GM18868 (cell line): ENCODE measurements at regions not wholly inside any gene's neighbourhood (a gene's known extent, or its start where the extent isn't known, plus 50 kb on each side); places are given as distances from the start of the nearest gene placed in this dataset.
"Not testable (repeated sequence)": the region's sequence is repeated elsewhere in the genome, so short reads cannot be mapped to it uniquely, and the experiment has no call there.

Experiments used
- ATAC-seq: cut with Tn5 transposase; IDR thresholded peaks from one replicate; pipeline ENCODE4 v1.9.1; 2021; ENCODE audit warnings: mild to moderate bottlenecking, moderate library complexity; ENCODE audit not compliant: unreplicated experiment

DNA sequence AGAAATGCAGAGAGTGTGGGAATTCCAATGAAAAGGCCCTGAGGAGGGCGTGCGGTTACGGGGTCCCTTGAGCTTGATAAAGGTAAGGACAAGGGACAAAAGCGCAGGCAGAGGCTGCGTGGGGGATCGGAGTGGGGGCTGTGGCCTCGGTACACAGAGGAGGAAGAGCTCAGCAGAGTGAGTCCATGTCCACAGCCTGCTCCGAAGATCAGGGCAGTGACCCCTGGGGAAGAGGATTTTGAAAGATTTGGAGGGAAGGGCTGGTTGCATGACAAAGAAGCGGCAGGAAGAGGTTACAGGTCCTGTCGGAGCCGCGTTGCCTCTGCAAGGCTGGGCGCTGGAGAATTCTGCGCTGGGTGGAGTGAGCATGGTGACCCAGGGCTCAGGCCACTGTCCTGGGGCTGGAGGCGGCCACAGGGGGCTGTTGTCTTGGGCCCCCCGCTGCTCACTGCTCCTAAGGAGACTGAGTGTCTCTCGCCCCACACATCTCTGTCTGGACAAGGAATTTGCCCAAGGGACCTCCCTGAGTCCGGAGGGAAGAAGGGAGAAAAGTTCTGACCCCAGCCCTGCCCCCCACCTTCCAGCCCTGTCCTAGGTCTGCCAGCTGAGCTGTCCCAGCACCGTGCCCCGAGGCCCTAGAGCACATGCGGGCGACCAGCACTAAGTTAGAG lies 69.8 kb upstream of the INSIG1 start:
- no peak for ATAC-seq

DNA sequence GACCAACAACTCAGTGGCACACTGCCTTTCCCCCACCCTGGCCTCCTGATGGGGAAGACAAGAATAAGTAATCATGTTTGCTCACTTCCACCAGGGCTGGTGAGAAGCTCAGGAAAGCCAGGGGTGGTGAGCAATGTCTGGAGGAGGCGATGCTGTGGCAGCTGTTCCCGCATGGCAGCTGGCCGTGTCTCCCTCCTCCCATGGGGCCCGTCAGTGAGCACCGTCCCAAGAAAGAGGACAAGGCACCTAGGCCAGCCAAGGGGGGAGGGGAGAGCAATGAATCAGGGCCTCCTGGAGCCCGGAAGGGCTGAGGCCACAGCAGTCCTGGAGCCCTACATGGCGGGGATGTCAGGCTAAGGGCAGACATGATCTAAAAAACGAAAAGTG lies 69.2 kb upstream of the INSIG1 start:
- ATAC-seq = no peak

DNA sequence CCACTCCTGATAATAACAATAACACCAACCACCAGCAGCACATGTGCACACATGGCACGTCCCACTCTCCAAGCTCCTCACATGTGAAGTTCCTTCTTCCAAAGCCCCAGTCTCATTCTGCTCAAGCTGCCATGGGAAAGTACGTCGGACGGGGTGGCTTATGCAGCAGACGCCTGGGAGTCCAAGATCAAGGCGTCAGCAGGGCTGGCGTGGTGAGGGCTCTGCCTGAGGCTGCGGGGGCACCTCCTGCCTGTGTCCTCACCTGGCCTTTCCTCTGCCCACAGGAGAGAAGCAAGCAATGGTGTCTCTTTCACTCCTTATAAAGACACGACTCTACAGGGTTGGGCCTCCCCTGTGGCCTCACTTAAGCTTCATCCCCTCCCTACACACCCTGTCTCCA lies 68.8 kb upstream of the INSIG1 start:
- no peak for ATAC-seq

DNA sequence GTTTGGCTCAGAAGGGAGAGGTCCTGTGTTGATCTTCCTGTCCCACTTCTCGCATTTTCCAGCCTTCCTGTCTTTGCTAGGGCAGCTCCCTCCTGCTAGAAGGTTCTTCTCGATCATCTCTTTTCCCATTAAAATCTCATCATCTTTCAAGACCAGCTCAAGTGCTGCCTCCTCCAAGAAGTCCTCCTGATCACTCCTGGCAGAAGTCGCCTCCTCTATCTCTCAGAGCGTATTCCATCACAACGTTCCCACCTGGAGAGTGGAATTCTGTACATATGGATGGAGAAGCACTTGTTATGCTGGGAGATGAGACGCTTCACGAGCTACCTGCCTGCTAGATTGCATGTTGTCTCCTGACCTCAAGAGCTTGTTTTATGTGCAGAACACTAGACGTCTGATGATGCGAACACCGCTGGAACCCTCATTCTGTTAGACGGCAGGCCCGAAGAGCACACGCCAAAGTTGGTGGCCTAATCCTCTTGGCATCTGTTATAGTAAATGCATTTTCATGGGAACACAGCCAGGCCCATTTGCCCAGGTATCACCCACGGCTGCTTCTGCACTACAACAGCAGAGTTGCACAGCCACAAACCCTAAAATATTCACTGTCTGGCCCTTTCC lies 68.0 kb upstream of the INSIG1 start:
- no peak for ATAC-seq

- no peak for ATAC-seq
Observed at GRCh38 chr7:155230169-155230593, 67.5 kb upstream of the INSIG1 start.

GRCh38 chr7:155231241-155231800 lies 66.4 kb upstream of the INSIG1 start:
- no peak for ATAC-seq

- no peak for ATAC-seq
Observed at GRCh38 chr7:155231941-155232340, 65.7 kb upstream of the INSIG1 start.

GRCh38 chr7:155232911-155233310 lies 64.8 kb upstream of the INSIG1 start:
- no peak for ATAC-seq

DNA sequence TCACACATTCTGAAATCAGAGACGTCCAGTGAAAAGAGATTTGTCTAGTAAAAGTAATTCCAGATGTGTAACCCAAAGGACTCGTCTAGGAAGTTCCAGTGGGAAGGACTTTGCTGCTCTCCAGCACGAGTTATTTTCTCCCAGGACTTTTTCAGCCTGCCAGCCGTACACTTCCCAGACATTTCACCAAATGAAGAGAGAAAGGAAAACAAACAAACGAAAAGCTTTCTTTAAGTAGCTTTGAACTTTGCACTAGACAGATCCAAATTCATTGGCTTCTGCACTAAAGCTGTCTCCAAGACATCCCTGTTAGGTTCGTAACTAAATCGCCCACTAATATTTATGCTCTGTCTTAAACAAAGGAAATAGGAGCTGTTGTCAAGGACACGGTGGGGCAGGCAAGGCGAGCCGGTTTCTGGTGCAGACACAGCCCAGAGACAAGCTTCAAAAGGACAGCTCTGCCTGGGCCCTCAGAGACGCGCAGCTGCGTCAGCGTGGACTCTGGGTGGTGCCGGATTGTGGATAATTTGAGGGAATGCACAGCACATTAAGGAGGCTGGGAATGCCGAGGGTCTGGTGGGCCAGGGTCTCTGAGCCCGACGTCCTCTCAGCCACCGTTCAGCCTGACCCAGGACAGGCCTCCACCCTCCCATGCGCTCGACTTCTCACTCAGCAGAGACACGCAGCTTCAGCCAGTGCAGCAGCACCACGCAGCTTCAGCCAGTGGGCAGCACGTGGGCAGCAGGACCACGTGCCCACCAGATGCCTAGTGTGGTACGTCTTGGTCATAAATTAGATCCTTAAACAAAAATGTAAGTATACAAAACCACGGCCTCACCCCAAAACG lies 64.1 kb upstream of the INSIG1 start:
- ATAC-seq = no peak

- ATAC-seq = no peak
Observed at GRCh38 chr7:155234158-155234492, 63.6 kb upstream of the INSIG1 start.

- no peak for ATAC-seq
Observed at GRCh38 chr7:155234950-155235789, 62.5 kb upstream of the INSIG1 start.

GRCh38 chr7:155236386-155236785 lies 61.3 kb upstream of the INSIG1 start:
- no peak for ATAC-seq

DNA sequence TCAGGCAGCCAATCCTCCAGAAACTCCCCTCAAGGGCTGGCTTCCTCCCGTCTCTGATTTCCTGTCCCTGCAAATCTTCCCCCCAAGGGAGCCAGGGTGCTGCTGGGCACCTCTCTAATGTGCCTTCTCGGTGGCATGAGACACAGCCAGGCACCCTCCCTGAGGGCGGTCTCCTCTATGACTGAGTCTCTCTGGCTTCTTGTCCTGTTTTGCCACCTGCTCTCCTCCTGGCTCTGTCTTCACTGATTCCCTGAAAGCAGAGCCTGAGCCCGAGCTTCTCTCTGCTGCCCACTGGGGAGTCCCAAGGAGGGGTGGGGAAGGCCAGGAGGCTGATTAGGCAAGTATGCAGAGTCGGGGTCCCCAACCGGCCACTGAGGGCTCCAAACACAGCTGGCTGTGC lies 60.4 kb upstream of the INSIG1 start:
- ATAC-seq = no peak

- ATAC-seq = no peak
Observed at GRCh38 chr7:155237730-155238129, 59.9 kb upstream of the INSIG1 start.

- ATAC-seq = not testable (repeated sequence)
Observed at GRCh38 chr7:155239431-155240087, 58.1 kb upstream of the INSIG1 start.

GRCh38 chr7:155244675-155245074 lies 53.0 kb upstream of the INSIG1 start:
- no peak for ATAC-seq

DNA sequence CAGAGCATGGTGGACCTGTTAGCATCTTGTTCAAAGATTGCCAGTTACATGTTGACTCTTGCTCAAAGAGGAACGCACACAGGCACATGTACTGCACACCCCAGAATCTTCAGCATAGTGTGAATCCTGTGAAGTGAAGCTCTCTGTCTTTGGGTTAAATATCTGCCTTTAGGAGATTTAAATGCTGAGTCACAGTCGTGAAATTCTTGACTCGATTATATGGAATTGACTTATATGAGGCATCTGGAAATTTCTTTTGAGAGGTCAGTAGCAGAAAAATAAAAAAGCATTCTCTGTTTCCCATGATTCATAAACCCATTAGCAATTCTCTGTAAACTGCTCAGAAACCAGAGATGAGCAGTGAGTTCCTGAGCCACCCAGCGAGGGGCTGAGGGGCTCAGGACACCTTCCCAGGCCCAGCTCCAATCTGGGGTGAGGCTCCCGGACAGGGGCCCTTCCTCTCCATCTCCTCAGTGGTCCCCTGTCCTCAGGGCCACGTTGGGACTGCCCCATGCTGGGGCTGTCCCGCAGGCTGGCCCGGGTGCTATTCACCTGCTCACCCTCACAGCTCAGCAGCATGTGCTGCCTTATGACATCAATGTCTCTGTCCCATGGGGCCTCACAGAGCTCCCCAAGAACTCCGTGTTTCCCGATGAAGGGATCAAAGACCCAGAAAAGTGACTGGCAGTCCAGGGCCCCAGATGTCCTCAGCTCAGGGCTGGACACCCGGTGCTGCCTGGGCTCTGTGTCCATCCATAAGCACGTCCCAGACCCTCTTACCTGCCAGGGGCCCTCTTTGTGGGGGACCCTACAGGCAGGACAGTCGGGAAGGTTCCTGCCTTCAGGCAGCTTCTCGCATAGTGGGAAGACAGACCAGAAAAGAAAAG lies 50.0 kb upstream of the INSIG1 start:
- ATAC-seq = no peak
